ENCODE measurements at regions not wholly inside any gene's neighbourhood (a gene's known extent, or its start where the extent isn't known, plus 50 kb on each side); places are given as distances from the start of the nearest gene placed in this dataset.

- DNase-seq (ENCODE audit: insufficient read length, low spot score) (no peak), FAIRE-seq (no peak)
- TF ChIP-seq TAF1 (IDR thresholded peaks at IDR 0.05; ENCODE audit: low read depth, low read length) (no peak), POU2F2 (IDR thresholded peaks at IDR 0.05; ENCODE audit: low read depth, low read length) (no peak), POLR2AphosphoS5 (IDR thresholded peaks at IDR 0.05; ENCODE audit: low read depth, low read length) (no peak), PAX5 (IDR thresholded peaks at IDR 0.05; ENCODE audit: insufficient read depth, low read length, severe bottlenecking) (no peak), POLR2A (IDR thresholded peaks at IDR 0.05; ENCODE audit: low read depth, low read length) (no peak), SPI1 (IDR thresholded peaks at IDR 0.05; ENCODE audit: low read depth, low read length) (no peak)
These were observed 274.9 kb upstream of the RTL1 start for GRCh38 chr14:101178184-101179072.

DNA sequence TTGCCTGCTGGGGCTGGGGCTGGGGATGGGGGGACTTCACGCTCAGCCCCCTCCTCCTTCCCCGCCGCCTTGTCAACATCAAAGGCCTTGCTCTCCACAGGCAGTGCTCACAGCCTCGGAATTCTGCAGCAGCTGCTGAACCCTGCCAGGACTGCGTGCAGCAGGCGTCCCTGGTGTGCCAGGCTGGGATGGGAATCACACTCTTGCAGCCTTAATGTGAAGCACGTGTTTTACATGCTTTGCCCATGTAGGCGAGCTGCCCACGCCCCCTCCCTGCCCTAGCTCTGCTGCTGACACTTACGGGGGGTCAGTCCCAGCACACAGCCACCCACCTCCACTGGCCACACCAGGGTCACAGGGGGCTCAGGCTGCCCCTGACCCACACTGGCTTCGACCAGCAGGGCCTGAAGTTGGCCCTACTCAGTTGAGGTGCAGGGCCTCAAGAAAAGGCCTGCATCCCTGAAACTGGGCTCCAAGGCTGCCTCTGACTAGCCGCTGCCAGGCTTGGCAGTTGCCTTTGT, 276.2 kb upstream of the RTL1 start:
- FAIRE-seq (no peak), DNase-seq (ENCODE audit: insufficient read length, low spot score) (no peak)
- TF ChIP-seq PAX5 (IDR thresholded peaks at IDR 0.05; ENCODE audit: insufficient read depth, low read length, severe bottlenecking) (no peak), POLR2AphosphoS5 (IDR thresholded peaks at IDR 0.05; ENCODE audit: low read depth, low read length) (no peak), POU2F2 (IDR thresholded peaks at IDR 0.05; ENCODE audit: low read depth, low read length) (no peak), SPI1 (IDR thresholded peaks at IDR 0.05; ENCODE audit: low read depth, low read length) (no peak), TAF1 (IDR thresholded peaks at IDR 0.05; ENCODE audit: low read depth, low read length) (no peak), POLR2A (IDR thresholded peaks at IDR 0.05; ENCODE audit: low read depth, low read length) (no peak)

DNA sequence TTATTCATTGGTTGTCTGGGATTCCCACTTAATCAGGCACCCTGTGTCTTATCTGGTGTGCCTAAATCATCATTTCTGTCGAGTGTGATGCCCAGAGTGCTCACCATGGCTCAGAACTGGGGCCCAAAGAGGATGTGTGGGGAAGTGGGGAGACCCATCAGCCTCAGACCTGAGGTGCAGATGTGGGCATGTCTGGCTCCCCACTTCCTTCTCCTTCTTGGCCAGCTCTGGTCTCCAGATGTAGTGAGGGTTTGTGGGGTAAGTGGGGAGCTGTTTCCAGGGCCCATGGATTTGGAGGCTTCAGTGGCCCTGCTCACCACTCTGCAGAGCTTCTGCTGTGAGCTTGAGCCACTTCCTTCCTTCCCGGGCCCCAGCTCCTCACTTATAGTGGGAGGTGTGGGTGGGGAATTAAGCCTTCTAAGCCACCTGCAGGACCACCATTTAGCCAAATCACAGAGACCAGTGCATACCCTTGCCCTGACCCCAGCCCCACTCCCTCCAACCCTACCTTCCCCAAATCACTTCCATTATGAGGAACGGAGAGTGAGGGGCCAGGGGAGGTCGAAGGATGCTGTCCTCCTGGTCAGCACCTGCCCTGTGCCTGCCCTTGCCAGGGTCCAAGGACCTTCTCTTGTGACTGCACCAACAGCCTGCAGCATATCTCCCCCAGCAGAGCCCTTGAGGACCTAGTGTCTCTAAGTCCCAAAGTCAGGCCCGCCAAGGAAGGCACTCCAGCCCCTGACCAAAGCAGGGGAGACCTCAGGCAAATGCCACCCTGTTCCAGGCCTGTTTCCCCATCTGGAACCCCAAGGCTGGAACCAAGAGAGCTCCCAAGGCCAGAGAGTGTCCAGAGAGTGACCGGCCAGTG, 278.2 kb upstream of the RTL1 start:
- no peak for FAIRE-seq
- TF ChIP-seq SPI1 (IDR thresholded peaks at IDR 0.05; ENCODE audit: low read depth, low read length) (no peak), PAX5 (IDR thresholded peaks at IDR 0.05; ENCODE audit: insufficient read depth, low read length, severe bottlenecking) (no peak), POU2F2 (IDR thresholded peaks at IDR 0.05; ENCODE audit: low read depth, low read length) (no peak), POLR2A (IDR thresholded peaks at IDR 0.05; ENCODE audit: low read depth, low read length) (no peak), TAF1 (IDR thresholded peaks at IDR 0.05; ENCODE audit: low read depth, low read length) (no peak)
- no peak for DNase-seq (ENCODE audit: insufficient read length, low spot score)

DNA sequence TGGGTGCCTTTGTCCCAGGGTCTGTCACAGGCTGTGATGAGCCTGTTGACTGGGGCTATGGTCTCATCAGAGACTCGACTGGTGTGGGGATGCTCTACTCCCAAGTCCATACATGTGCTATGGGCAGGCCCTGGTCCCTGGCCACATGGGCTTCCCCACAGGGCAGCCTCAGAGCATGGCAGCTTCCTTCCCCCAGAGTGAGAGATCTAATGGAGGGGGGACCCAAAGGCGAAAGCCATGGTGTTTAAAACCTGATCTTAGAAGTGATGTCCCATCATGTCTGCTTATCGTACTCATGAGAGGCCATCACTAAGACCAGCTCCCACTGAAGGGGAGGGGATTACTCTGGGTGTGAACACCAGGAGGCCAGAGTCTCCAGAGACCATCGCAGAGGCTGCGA, 279.0 kb upstream of the RTL1 start:
- DNase-seq (ENCODE audit: insufficient read length, low spot score) = no peak

DNA sequence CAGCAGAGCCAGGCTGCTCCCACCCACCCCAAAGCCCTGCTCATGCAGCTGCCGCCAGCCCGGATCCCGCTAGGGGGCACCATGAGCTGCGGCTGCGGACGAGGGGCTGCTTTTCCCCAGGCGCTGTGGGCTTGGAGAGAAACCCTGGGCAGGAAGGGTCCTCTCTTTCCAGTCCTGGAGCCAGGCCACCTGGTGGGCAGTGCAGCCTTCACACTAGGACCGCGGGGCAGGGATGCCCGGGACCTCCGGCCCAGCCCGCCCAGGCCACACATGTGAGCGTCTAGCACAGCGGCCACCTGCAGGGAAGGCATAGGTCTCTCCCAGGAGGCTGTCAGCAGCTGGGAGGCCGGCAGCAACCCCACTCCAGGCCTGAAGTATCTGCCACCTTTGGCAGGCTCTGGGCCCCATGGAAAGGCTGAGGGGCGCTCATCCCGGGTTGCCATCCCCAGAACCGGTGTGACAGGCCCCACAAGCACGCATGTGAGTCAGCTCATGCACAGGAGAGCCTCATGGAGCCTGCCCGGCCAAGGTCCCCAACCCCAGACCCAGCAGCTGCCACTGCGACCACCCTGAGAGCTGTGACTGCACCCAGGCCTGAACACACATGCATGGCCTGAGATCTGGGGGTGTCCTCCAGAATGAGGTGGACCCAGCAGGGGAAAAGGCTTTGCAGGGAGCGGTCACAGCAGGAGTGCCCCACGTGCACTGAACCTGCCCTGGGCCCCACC, 280.0 kb upstream of the RTL1 start:
- no peak for FAIRE-seq
- DNase-seq (ENCODE audit: insufficient read length, low spot score) = no peak
- TF ChIP-seq POLR2AphosphoS5 (IDR thresholded peaks at IDR 0.05; ENCODE audit: low read depth, low read length) (no peak), POLR2A (IDR thresholded peaks at IDR 0.05; ENCODE audit: low read depth, low read length) (no peak), TAF1 (IDR thresholded peaks at IDR 0.05; ENCODE audit: low read depth, low read length) (no peak), POU2F2 (IDR thresholded peaks at IDR 0.05; ENCODE audit: low read depth, low read length) (no peak), SPI1 (IDR thresholded peaks at IDR 0.05; ENCODE audit: low read depth, low read length) (no peak), PAX5 (IDR thresholded peaks at IDR 0.05; ENCODE audit: insufficient read depth, low read length, severe bottlenecking) (no peak)

More for the DNA sequence above, 279.0 kb upstream of the RTL1 start:
- no peak for FAIRE-seq
- TF ChIP-seq POLR2AphosphoS5 (IDR thresholded peaks at IDR 0.05; ENCODE audit: low read depth, low read length) (no peak), SPI1 (IDR thresholded peaks at IDR 0.05; ENCODE audit: low read depth, low read length) (no peak), TAF1 (IDR thresholded peaks at IDR 0.05; ENCODE audit: low read depth, low read length) (no peak)

GRCh38 chr14:101184104-101184455, 280.6 kb upstream of the RTL1 start:
- no peak for TF ChIP-seq POLR2A (IDR thresholded peaks at IDR 0.05; ENCODE audit: low read depth, low read length)
- TF ChIP-seq PAX5 (IDR thresholded peaks at IDR 0.05; ENCODE audit: insufficient read depth, low read length, severe bottlenecking) = no peak
- no peak for DNase-seq (ENCODE audit: insufficient read length, low spot score)
- no peak for FAIRE-seq

DNA sequence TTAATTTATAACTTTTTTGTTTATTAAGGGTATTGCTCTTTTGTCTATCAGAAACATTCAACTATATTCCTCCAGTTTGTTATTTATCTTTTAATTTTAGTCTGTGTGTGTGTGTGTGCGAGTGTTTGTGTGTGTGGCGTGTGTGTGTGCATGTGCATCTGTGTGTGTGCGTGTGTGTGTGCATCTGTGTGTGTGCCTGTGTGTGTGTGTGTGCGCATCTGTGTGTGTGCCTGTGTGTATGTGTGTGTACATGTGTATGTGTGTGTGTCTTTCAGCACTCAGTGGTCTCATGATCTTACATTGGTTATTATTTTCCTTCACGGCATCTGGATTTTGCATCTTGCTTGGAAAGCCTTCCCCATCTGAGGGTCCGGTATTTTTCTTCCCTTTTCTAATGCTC, 281.1 kb upstream of the RTL1 start:
- DNase-seq (ENCODE audit: insufficient read length, low spot score) = no peak
- TF ChIP-seq TAF1 (IDR thresholded peaks at IDR 0.05; ENCODE audit: low read depth, low read length) (no peak), POLR2A (IDR thresholded peaks at IDR 0.05; ENCODE audit: low read depth, low read length) (no peak), POLR2AphosphoS5 (IDR thresholded peaks at IDR 0.05; ENCODE audit: low read depth, low read length) (no peak), SPI1 (IDR thresholded peaks at IDR 0.05; ENCODE audit: low read depth, low read length) (no peak), POU2F2 (IDR thresholded peaks at IDR 0.05; ENCODE audit: low read depth, low read length) (no peak), PAX5 (IDR thresholded peaks at IDR 0.05; ENCODE audit: insufficient read depth, low read length, severe bottlenecking) (no peak)
- no peak for FAIRE-seq

DNA sequence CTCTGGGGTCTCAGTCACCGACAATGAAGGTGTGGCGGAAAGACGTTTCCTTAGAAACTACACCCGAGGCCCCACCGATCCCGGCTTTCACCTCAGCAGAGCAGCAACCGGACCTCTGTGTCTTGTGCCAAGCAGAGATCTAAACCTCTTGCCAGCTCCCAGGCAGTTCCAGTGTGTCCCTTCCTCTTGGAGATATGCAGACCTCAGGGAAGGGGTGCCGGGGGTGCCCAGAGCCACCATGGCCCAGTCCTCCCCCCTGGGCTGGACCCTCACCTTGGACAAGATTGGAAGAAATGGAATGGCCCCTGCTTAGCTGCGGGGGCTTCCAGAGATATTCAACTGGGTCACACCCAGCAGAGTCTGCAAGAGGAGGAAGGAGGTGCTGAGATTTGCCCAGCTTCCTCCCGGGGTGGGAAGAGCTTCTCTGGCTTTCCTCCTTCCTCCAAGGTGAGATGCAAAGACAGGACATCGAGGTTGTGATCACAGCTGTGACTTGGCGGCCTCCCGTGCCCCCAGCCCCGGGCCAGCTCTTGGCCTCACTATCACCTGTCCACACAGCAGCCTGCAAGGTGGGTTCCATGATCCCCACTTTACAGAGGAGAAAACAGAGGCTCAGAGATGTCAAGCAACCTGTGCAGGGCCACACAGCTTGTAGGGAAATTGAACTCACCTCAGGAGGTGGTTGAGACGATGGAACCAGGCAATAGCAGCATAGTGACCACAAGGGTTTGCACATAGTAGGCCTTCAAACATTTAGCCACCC, 281.7 kb upstream of the RTL1 start:
- TF ChIP-seq PAX5 (IDR thresholded peaks at IDR 0.05; ENCODE audit: insufficient read depth, low read length, severe bottlenecking) (no peak), POLR2A (IDR thresholded peaks at IDR 0.05; ENCODE audit: low read depth, low read length) (no peak), TAF1 (IDR thresholded peaks at IDR 0.05; ENCODE audit: low read depth, low read length) (no peak), POLR2AphosphoS5 (IDR thresholded peaks at IDR 0.05; ENCODE audit: low read depth, low read length) (no peak), POU2F2 (IDR thresholded peaks at IDR 0.05; ENCODE audit: low read depth, low read length) (no peak), SPI1 (IDR thresholded peaks at IDR 0.05; ENCODE audit: low read depth, low read length) (no peak)
- DNase-seq (ENCODE audit: insufficient read length, low spot score) = no peak
- no peak for FAIRE-seq
